ENCODE measurements at regions not wholly inside any gene's neighbourhood (a gene's known extent, or its start where the extent isn't known, plus 50 kb on each side); places are given as distances from the start of the nearest gene placed in this dataset.

DNA sequence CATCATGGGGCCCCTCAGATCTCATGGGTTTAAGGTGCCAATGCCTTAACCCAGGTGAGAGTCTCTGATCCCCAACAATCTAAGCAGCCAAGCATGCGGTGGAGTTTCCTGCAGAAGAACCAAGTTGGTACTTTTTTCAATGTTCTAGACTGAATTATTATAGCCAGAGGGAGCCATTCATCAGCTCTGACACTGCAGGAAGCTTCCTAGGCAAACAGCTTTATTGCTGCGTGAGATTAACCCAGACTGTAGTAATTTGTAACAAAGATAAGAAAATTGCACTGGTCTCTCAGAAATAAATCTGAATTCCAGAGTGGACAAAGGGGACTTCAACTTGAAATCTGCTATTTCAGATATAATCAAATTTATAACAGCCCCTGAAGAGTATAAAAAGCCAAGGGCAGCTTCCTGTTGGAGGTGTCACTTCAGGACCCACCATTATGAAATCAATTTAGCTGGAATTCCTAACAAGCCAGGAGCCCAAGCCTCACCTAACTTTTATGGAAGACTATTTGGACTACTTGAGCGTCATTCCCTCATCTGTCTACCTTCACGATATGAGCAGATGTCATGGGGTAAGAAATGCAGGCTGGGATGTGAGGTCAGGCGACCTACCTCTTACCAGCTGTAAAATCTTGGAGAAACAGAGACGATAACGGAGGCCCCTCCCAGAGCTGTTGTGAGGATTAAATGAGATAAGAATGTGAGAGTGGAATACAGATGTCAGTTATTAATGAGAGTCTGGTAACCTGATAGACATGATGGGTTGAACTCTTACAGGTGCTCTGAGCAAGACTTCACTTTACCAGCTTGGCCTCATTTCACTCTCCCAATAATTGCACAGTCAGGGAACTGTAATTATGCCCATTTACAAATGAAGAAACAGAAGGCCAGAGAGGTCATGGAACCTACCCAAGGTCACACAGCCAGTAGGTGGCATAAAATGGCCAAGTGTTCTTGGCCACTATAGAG, 135.1 kb downstream of the RRAGC start:
- H3K27me3 Mint-ChIP-seq, result peaks cover 57 to 81% (median 77%) of the 10 kb centered on the region in 3 donors

GRCh38 chr1:38721816-38722215, 137.8 kb downstream of the RRAGC start:
- no peak overlapping the region for H3K4me3 Mint-ChIP-seq
- no peak overlapping the region for H3K27ac Mint-ChIP-seq
- ATAC-seq (ENCODE audit: low read depth in 2 of 2) (no peak), DNase-seq (no peak)
- H3K36me3 Mint-ChIP-seq, result peaks cover 0 to 5% of the 10 kb centered on the region in 2 donors
- H3K4me1 Mint-ChIP-seq, result no peaks in the 10 kb centered on the region
- H3K27me3 Mint-ChIP-seq, result peaks cover 46 to 73% (median 59%) of the 10 kb centered on the region in 3 donors
- H3K9me3 Mint-ChIP-seq, result peaks cover 0 to under 1% (median 0%) of the 10 kb centered on the region in 7 donors

More for the DNA sequence above, 135.1 kb downstream of the RRAGC start:
- Mint-ChIP-seq H3K9me3 (no peaks in the 10 kb centered on the region), H3K27ac (no peak overlapping the region), H3K36me3 (peaks cover 0 to 5% of the 10 kb centered on the region in 2 donors), H3K4me1 (peaks cover 0 to 7% (median 0%) of the 10 kb centered on the region in 3 donors), H3K4me3 (no peak overlapping the region)
- DNase-seq (no peak), ATAC-seq (ENCODE audit: low read depth in 2 of 2) (no peak)

DNA sequence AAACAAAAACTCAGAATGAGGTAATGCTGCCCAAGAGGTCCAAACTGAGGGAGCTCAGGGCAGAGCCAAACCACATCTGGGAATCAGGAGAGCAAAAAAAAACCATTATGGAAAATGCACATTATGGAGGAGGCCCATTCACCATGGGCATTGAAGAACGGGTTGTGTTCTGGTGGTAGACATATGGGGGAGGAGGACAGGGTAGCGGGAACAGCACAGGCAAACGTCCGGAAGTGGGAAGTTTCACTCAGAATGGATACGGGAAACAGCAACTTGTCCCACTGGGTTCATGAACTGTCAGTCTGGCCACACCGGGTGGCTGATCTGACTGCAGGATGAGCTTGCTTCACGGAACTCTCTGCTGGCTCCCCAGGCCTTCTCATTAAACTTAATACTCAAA, 139.7 kb downstream of the RRAGC start:
- Mint-ChIP-seq H3K9me3 (peaks cover 0 to 6% (median 0%) of the 10 kb centered on the region in 7 donors), H3K27me3 (peaks cover 31 to 59% (median 44%) of the 10 kb centered on the region in 3 donors), H3K27ac (no peak overlapping the region), H3K4me1 (no peaks in the 10 kb centered on the region), H3K36me3 (no peaks in the 10 kb centered on the region), H3K4me3 (peak overlapping the region in 1 of 8 donors; percentile 23)
- DNase-seq (no peak), ATAC-seq (ENCODE audit: low read depth in 2 of 2) (no peak)

GRCh38 chr1:38718031-38718430, 141.5 kb downstream of the RRAGC start:
- H3K9me3 Mint-ChIP-seq, result peaks cover 0 to 8% (median 0%) of the 10 kb centered on the region in 7 donors
- H3K4me1 Mint-ChIP-seq, result no peaks in the 10 kb centered on the region
- no peak for DNase-seq
- no peak overlapping the region for H3K27ac Mint-ChIP-seq
- no peaks in the 10 kb centered on the region for H3K36me3 Mint-ChIP-seq
- ATAC-seq (ENCODE audit: low read depth in 2 of 2), result no peak
- no peak overlapping the region for H3K4me3 Mint-ChIP-seq
- peaks cover 21 to 53% (median 32%) of the 10 kb centered on the region in 3 donors for H3K27me3 Mint-ChIP-seq

DNA sequence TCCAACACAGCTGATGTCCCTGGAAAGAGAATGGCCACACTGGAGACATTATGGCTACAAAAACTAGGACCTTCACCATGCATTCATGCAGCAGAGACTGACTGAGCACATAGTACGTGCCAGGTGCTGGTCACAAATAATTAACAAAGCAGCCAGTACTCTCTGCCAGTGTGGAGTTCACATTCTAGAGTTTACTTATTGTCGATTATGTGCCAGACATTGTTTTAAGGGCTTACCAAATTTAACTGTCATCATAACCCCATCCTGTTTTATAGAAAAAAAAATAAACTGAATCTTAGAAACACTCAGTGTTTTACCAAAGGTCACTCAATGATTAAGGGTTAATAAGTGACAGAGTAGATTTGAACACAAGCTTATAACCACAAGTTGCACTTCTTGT, 143.3 kb downstream of the RRAGC start:
- DNase-seq (no peak), ATAC-seq (ENCODE audit: low read depth in 2 of 2) (no peak)
- Mint-ChIP-seq H3K4me3 (no peak overlapping the region), H3K9me3 (peaks cover 0 to 20% (median 5%) of the 10 kb centered on the region in 7 donors), H3K27me3 (peaks cover 20 to 48% (median 21%) of the 10 kb centered on the region in 3 donors), H3K36me3 (no peaks in the 10 kb centered on the region), H3K4me1 (no peaks in the 10 kb centered on the region), H3K27ac (no peak overlapping the region)

- peaks cover 0 to 27% (median 7%) of the 10 kb centered on the region in 7 donors for H3K9me3 Mint-ChIP-seq
- no peak for ATAC-seq (ENCODE audit: low read depth in 2 of 2)
- no peak for DNase-seq
- no peaks in the 10 kb centered on the region for H3K4me1 Mint-ChIP-seq
- H3K36me3 Mint-ChIP-seq, result no peaks in the 10 kb centered on the region
- no peak overlapping the region for H3K27ac Mint-ChIP-seq
- H3K27me3 Mint-ChIP-seq, result peaks cover 15 to 43% (median 16%) of the 10 kb centered on the region in 3 donors
- no peak overlapping the region for H3K4me3 Mint-ChIP-seq
Measured at GRCh38 chr1:38715415-38715814, 144.2 kb downstream of the RRAGC start.

DNA sequence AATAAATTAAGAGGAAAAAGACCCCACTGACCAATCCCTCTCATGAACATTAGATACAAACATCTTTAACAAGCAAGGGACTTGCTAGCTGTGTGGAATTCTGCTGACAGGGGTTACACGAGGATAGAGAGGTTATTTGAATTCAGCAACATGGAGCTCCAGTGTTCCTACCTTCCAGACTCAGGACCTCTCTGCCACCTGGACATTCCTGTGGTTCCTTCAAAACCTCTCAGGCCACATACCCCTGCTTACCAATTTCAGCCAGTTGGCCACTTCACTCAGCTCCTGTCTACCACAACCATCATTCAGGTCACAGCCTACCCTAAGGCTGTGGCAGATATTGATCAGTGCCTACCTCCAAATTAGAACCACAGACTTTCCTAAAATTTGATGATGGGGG, 147.5 kb downstream of the RRAGC start:
- Mint-ChIP-seq H3K4me3 (no peak overlapping the region), H3K27ac (no peak overlapping the region), H3K27me3 (peaks cover 14 to 33% (median 16%) of the 10 kb centered on the region in 3 donors), H3K4me1 (no peaks in the 10 kb centered on the region), H3K9me3 (peaks cover 0 to 32% (median 9%) of the 10 kb centered on the region in 7 donors), H3K36me3 (no peaks in the 10 kb centered on the region)
- ATAC-seq (ENCODE audit: low read depth in 2 of 2) (no peak), DNase-seq (no peak)

DNA sequence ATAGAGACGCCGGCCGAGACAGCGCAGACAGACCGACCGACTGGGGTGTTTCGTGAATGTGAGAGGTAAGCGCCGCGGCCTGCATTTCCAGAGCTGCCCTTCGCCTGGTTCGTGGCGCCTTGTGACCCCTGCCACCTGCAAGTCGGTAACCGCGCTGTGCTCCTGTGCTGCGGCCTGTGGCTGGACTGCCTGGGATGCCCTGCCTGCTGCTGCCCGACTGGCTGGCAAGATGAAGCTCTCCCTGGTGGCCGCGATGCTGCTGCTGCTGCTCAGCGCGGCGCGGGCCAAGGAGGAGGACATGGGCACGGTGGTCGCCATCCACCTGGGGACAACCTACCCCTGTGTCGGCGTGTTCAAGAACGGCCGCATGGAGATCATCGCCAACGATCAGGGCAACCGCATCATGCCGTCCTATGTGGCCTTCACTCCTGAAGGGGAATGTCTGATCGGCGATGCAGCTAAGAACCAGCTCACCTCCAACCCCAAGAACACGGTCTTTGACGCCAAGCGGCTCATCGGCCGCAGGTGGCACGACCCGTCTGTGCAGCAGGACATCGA, 150.8 kb downstream of the RRAGC start:
- Mint-ChIP-seq H3K27me3 (peaks cover 20 to 42% (median 38%) of the 10 kb centered on the region in 3 donors), H3K9me3 (peaks cover 9 to 49% (median 24%) of the 10 kb centered on the region in 7 donors), H3K4me3 (no peak overlapping the region), H3K4me1 (no peaks in the 10 kb centered on the region), H3K27ac (no peak overlapping the region), H3K36me3 (peaks cover 5 to 17% of the 10 kb centered on the region in 2 donors)
- no peak for DNase-seq
- ATAC-seq (ENCODE audit: low read depth in 2 of 2), result no peak

GRCh38 chr1:38701088-38701487, 158.5 kb downstream of the RRAGC start:
- Mint-ChIP-seq H3K9me3 (peaks cover 10 to 34% (median 14%) of the 10 kb centered on the region in 7 donors), H3K4me1 (no peaks in the 10 kb centered on the region), H3K4me3 (no peak overlapping the region), H3K36me3 (peaks cover under 1 to 13% of the 10 kb centered on the region in 2 donors), H3K27ac (no peak overlapping the region), H3K27me3 (peaks cover 22 to 53% (median 51%) of the 10 kb centered on the region in 3 donors)
- DNase-seq, result no peak
- ATAC-seq (ENCODE audit: low read depth in 2 of 2), result no peak

DNA sequence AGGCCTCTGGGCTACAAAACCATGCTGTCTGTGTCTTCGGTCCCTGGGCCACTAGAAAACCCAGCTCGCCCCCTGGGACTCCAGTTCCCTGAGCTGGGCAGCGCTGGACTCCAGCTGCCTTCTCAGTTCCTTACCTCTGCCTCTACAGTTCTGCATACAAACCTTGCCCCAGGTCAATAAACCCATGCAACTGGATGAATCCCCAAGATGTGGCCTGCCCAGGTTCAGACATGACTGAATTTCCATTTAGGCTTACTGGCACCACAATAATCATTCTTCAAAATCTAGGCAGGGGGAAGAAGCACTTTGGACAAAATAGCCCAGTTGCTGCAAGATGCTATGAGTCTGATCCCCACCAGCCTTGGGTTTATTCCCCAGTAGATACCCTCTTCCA, 159.5 kb downstream of the RRAGC start:
- H3K4me3 Mint-ChIP-seq, result no peak overlapping the region
- peaks cover 19 to 48% (median 43%) of the 10 kb centered on the region in 3 donors for H3K27me3 Mint-ChIP-seq
- peaks cover 0 to 3% of the 10 kb centered on the region in 2 donors for H3K36me3 Mint-ChIP-seq
- H3K4me1 Mint-ChIP-seq, result no peaks in the 10 kb centered on the region
- no peak overlapping the region for H3K27ac Mint-ChIP-seq
- ATAC-seq (ENCODE audit: low read depth in 2 of 2) (no peak), DNase-seq (no peak)
- peaks cover 4 to 25% (median 9%) of the 10 kb centered on the region in 7 donors for H3K9me3 Mint-ChIP-seq

- DNase-seq (no peak), ATAC-seq (ENCODE audit: low read depth in 2 of 2) (no peak)
- Mint-ChIP-seq H3K27me3 (peaks cover 23 to 43% (median 38%) of the 10 kb centered on the region in 3 donors), H3K27ac (no peak overlapping the region), H3K4me1 (no peaks in the 10 kb centered on the region), H3K4me3 (no peak overlapping the region), H3K36me3 (no peaks in the 10 kb centered on the region), H3K9me3 (peaks cover 4 to 24% (median 9%) of the 10 kb centered on the region in 7 donors)
Measured at GRCh38 chr1:38699330-38700076, 160.1 kb downstream of the RRAGC start.

DNA sequence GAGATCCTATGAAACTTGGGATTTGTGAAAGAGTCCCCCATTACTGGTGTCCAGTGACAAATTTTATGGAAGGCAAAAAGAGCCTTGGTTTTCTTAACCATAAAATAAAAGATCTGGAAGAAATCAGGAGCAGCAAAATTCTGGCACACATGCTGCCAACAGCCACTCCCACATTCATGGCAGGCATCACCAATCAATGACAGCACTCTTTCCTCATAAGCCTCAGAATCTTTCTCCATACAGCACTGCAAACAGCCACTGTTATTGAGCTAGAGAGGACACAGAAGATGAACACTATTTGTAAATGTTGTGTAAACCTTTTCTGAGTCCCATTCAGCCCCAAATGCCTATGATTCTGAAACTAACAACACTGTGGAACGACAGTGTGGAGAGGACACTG, 162.2 kb downstream of the RRAGC start:
- no peak overlapping the region for H3K27ac Mint-ChIP-seq
- peaks cover 17 to 44% (median 38%) of the 10 kb centered on the region in 3 donors for H3K27me3 Mint-ChIP-seq
- H3K4me3 Mint-ChIP-seq, result no peak overlapping the region
- DNase-seq (no peak), ATAC-seq (ENCODE audit: low read depth in 2 of 2) (no peak)
- peaks cover 3 to 17% (median 9%) of the 10 kb centered on the region in 7 donors for H3K9me3 Mint-ChIP-seq
- H3K36me3 Mint-ChIP-seq, result no peaks in the 10 kb centered on the region
- H3K4me1 Mint-ChIP-seq, result no peaks in the 10 kb centered on the region

DNA sequence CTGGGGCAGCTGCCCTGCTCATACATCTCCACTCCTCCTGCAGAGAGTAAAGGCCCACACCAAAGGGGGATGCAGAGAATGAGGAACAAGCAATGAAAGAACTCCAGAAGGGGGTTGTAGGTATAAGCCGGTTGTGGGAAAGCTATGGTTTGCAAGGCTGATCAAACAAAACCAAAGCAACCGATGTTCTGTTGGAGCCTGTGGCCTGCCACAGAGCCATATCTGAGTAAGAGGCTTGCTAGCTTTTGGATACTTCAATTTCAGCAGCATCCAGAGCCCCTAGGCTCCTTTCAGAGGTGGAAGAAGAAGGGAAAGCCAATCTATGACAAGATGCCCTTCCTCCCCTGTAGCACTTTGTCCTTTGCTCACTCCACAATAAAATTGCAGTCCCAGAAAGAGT, 163.2 kb downstream of the RRAGC start:
- H3K4me1 Mint-ChIP-seq, result no peaks in the 10 kb centered on the region

More for the DNA sequence above, 163.2 kb downstream of the RRAGC start:
- ATAC-seq (ENCODE audit: low read depth in 2 of 2), result no peak
- Mint-ChIP-seq H3K36me3 (no peaks in the 10 kb centered on the region), H3K4me3 (peak overlapping the region in 1 of 8 donors; percentile 16), H3K27me3 (peaks cover 14 to 44% (median 28%) of the 10 kb centered on the region in 3 donors), H3K27ac (no peak overlapping the region), H3K9me3 (peaks cover 3 to 27% (median 12%) of the 10 kb centered on the region in 7 donors)
- DNase-seq, result no peak

Data from naive B cell (primary cell).